ENCODE measurements at regions not wholly inside any gene's neighbourhood (a gene's known extent, or its start where the extent isn't known, plus 50 kb on each side); places are given as distances from the start of the nearest gene placed in this dataset.

GRCh38 chr2:12212841-12213597 is 466.6 kb downstream of the LPIN1 start:
- intact Hi-C loops (cut with DNase I): no loop called here
- Histone ChIP-seq H3K27me3 (replicated peaks; ENCODE audit: insufficient read depth) (no peaks in the 10 kb centered on the region), H3K27ac (no peak overlapping the region), H3K36me3 (no peaks in the 10 kb centered on the region), H3K9me3 (no peaks in the 10 kb centered on the region), H3K4me1 (replicated peaks) (no peaks in the 10 kb centered on the region), H3K4me3 (no peak overlapping the region)
- TF ChIP-seq POLR2AphosphoS5 (IDR thresholded peaks at IDR 0.05): no peak
- TF ChIP-seq POLR2A (IDR thresholded peaks at IDR 0.05): no peak
- TF ChIP-seq, protein P1, sequence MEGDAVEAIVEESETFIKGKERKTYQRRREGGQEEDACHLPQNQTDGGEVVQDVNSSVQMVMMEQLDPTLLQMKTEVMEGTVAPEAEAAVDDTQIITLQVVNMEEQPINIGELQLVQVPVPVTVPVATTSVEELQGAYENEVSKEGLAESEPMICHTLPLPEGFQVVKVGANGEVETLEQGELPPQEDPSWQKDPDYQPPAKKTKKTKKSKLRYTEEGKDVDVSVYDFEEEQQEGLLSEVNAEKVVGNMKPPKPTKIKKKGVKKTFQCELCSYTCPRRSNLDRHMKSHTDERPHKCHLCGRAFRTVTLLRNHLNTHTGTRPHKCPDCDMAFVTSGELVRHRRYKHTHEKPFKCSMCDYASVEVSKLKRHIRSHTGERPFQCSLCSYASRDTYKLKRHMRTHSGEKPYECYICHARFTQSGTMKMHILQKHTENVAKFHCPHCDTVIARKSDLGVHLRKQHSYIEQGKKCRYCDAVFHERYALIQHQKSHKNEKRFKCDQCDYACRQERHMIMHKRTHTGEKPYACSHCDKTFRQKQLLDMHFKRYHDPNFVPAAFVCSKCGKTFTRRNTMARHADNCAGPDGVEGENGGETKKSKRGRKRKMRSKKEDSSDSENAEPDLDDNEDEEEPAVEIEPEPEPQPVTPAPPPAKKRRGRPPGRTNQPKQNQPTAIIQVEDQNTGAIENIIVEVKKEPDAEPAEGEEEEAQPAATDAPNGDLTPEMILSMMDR (IDR thresholded peaks at IDR 0.05): no peak
- 82% methylated on average over 6 of the region's 6 CpGs for WGBS
- no peak for DNase-seq (ENCODE audit: low spot score)

DNA sequence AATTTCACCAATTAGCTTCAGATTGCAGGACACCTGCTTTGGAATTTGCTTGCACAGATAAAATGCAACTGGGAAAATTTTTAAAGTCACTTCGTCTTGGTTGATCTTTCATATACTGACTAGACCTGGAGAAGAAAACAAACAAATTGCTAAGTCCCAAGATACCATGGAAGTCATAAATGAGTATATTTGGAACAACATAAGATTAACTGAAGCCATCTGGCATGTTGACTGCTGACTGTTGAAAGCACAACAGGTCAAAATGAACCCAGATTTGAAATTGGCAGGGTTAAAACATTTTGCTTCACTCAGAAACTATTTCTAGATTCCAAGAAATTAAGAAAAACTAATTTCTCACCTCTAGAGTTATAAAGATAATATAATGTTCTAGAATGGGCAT is 470.7 kb downstream of the LPIN1 start:
- intact Hi-C loops (cut with DNase I): no loop called here
- no peak for DNase-seq (ENCODE audit: low spot score)
- no peak overlapping the region for H3K4me3 ChIP-seq
- no peak overlapping the region for H3K27ac ChIP-seq
- TF ChIP-seq POLR2A (IDR thresholded peaks at IDR 0.05) (no peak), POLR2AphosphoS5 (IDR thresholded peaks at IDR 0.05) (no peak)
- TF ChIP-seq, protein P1 (IDR thresholded peaks at IDR 0.05): no peak
- H3K9me3 ChIP-seq: no peaks in the 10 kb centered on the region
- no peaks in the 10 kb centered on the region for H3K4me1 ChIP-seq (replicated peaks)
- 86% methylated on average over 1 of the region's 1 CpG for WGBS
- H3K27me3 ChIP-seq (replicated peaks; ENCODE audit: insufficient read depth): no peaks in the 10 kb centered on the region
- H3K36me3 ChIP-seq: no peaks in the 10 kb centered on the region

- TF ChIP-seq, protein P1 (IDR thresholded peaks at IDR 0.05): no peak
- TF ChIP-seq POLR2AphosphoS5 (IDR thresholded peaks at IDR 0.05) (no peak), POLR2A (IDR thresholded peaks at IDR 0.05) (no peak)
- Histone ChIP-seq H3K4me3 (no peak overlapping the region), H3K36me3 (no peaks in the 10 kb centered on the region), H3K27ac (no peak overlapping the region), H3K4me1 (replicated peaks) (no peaks in the 10 kb centered on the region), H3K27me3 (replicated peaks; ENCODE audit: insufficient read depth) (no peaks in the 10 kb centered on the region), H3K9me3 (no peaks in the 10 kb centered on the region)
- DNase-seq (ENCODE audit: low spot score): no peak
- intact Hi-C loops (cut with DNase I): no loop called here
- WGBS: 96% methylated on average over 8 of the region's 8 CpGs
Measured at GRCh38 chr2:12219761-12220160, 473.3 kb downstream of the LPIN1 start.

- Histone ChIP-seq H3K4me1 (replicated peaks) (no peaks in the 10 kb centered on the region), H3K9me3 (no peaks in the 10 kb centered on the region), H3K4me3 (no peak overlapping the region), H3K36me3 (no peaks in the 10 kb centered on the region), H3K27ac (no peak overlapping the region), H3K27me3 (replicated peaks; ENCODE audit: insufficient read depth) (no peaks in the 10 kb centered on the region)
- TF ChIP-seq, protein P1 (IDR thresholded peaks at IDR 0.05): no peak
- TF ChIP-seq POLR2AphosphoS5 (IDR thresholded peaks at IDR 0.05) (no peak), POLR2A (IDR thresholded peaks at IDR 0.05) (no peak)
- DNase-seq (ENCODE audit: low spot score): no peak
- intact Hi-C loops (cut with DNase I): no loop called here
- 62% methylated on average over 2 of the region's 2 CpGs for WGBS
Measured at GRCh38 chr2:12221584-12221983, 475.2 kb downstream of the LPIN1 start.

- no peak for DNase-seq (ENCODE audit: low spot score)
- intact Hi-C loops (cut with DNase I): no loop called here
- H3K27me3 ChIP-seq (replicated peaks; ENCODE audit: insufficient read depth): no peaks in the 10 kb centered on the region
- 83% methylated on average over 1 of the region's 1 CpG for WGBS
- H3K4me3 ChIP-seq: no peak overlapping the region
- no peaks in the 10 kb centered on the region for H3K4me1 ChIP-seq (replicated peaks)
- TF ChIP-seq POLR2AphosphoS5 (IDR thresholded peaks at IDR 0.05) (no peak), POLR2A (IDR thresholded peaks at IDR 0.05) (no peak)
- TF ChIP-seq, protein P1 (IDR thresholded peaks at IDR 0.05): no peak
- H3K9me3 ChIP-seq: no peaks in the 10 kb centered on the region
- no peak overlapping the region for H3K27ac ChIP-seq
- no peaks in the 10 kb centered on the region for H3K36me3 ChIP-seq
Measured at GRCh38 chr2:12222554-12222953, 476.1 kb downstream of the LPIN1 start.
